HG02884 (cell line): ENCODE measurements at regions not wholly inside any gene's neighbourhood (a gene's known extent, or its start where the extent isn't known, plus 50 kb on each side); places are given as distances from the start of the nearest gene placed in this dataset.

Experiments used
- ATAC-seq: cut with Tn5 transposase; IDR thresholded peaks from one replicate; pipeline ENCODE4 v1.9.1; 2021; ENCODE audit warnings: mild to moderate bottlenecking, moderate library complexity; ENCODE audit not compliant: unreplicated experiment

DNA sequence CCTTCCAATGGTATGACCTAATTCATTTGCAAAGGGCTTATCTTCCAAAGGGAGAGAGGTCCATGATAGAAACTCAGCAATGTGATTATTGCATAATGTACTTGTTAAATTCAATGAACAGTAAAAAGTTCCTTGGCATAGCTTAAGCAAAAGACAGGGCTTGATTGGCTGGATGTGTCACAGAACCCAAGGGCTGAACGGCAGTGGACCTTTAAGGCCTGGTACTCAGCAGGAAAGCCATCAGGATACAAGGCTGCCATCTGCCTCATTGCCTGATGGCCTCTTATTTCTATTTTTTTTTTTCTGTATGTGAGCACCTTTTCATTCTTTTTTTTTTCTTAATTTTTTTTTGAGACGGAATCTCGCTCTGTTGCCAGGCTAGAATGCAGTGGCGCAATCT, 208.9 kb upstream of the WSCD1 start:
- no peak for ATAC-seq

DNA sequence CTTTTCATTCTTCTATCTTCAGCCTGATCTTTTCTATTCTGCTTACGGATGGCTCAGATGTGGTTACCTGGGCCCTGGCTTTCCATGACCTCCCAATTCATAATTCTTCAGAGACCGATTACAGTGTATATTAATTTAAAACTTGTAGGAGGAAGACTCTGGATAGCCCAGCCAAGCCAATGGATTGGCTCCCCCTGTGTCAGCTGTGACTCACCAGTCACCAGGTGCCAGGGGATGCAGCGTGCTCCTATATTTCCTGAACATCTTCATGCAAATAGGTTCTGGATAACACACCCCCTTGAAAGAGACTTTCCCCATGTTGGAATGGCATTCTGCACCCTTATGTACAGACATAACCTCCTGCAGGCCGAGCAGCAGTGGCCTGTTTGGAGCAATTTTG, 208.3 kb upstream of the WSCD1 start:
- ATAC-seq: no peak

GRCh38 chr17:5862395-5862794, 207.8 kb upstream of the WSCD1 start:
- no peak for ATAC-seq

GRCh38 chr17:5864741-5865657, 205.2 kb upstream of the WSCD1 start:
- no peak for ATAC-seq

DNA sequence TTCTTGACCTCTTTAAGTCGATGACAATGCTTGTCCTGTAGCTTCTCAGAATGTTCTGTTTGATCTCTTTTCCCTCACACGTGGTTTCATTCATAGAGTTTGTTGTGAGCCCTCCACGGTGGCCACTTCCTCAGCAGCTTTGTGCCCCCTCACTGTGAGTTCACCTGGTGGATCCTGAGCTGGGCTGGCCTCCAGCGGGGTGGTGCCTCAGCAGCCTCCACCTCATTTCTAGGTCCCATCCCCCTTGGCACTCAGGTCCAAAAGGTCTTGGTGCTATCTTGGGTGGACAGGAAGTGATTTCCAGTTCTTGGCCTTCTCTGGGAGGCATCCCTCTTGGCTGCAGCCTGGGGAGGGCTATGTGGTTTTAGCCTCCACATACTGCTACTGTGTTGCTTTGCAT, 203.2 kb upstream of the WSCD1 start:
- ATAC-seq: no peak

DNA sequence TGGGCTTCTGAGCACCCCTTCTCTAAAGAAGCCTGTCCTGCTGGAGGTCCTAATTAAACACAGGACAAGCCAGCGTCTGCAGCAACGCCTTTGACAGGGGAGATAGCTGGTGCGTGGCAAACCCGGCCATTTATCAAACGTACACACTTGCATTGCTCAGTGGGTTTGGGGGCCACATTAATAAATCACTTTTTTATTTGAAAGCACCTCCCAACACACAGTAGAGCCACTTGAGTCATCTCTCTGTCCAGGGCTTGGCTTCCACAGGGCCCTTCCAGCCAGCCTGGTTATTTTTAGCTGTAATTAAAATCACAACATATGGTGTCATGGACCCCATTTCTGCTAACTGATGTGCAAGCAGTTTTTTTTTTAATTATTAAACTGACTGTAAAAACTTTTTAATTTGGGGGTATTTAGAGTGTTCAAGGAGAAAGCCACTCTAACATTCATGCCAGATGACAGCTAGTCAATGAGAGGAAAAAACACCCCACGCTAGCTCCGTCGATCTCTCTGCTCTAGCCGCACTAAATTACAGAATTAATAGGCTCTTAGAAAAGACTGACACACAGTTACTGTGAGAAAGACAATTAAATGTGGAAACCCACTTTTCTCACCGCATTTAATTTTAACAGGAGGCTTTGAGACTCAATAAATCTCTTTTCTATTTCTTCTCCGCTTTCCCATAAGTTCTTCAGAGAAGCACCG, 201.0 kb upstream of the WSCD1 start:
- ATAC-seq: no peak

DNA sequence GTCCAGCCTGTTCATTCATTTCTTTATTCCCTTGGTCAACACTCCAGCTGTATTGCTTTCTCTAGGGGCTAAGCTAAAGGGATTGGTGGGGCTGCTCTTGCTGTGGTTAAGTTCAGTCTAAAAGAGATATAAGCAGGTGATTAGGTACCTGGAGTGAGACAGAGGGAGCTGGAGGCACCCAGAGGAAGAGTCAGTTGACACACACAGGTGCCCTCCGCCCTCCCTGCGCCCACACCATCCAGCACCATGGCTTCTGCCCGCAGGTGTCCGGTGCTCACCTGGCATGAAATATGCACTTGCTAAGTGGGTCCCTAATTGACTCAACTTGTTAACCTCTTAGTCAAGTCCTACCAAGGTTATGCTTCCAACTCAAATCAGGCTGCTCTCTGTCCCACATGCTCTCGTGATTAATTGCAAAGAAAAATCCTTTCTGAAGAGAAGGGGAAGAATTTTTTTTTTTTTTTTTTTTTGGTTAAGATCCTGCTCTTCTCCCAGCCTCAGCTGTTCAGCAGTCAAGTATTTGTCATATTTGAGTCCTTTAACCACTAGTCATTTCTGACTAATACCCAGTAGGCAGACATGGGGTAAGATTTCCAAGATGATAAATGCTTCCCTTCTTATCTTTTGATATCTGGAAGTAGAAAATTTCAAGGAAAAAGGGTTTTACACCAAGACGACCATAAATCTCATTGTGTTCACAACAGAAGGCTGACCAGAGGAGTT, 199.8 kb upstream of the WSCD1 start:
- no peak for ATAC-seq

DNA sequence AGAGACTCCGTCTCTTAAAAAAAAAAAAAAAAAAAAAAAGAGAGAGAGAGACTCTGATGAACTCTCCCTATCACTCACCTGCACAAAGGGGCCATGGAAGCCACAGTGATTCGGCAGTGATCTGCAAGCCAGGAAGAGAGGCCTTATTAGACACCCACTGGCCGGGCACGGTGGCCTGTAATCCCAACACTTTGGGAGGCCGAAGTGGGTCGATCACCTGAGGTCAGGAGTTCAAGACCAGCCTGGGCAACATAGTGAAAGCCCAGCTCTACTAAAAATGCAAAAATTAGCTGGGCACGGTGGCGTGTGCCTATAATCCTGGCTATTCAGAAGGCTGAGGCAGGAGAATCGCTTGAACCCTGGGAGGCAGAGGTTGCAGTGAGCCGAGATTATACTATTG, 198.5 kb upstream of the WSCD1 start:
- ATAC-seq: no peak

DNA sequence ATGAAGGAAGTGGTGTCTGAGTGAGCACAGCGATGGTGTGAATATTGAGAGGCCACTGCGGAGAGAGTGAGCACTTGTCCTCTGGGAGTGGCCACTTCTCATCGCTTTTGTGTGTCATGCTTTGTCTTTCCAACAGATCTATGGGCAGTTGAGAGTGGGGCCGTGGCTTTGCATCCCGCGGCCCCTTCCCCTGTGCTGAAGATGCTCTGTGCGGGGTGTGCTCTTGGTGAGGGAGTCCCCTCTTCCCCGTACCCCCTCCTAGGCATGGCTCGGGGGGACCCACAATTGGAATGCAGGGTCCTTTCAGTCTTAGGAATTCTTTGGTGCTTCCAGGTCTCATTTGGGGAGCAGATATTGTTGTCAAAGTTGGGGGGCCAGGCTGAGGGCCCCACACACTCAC, 197.3 kb upstream of the WSCD1 start:
- no peak for ATAC-seq

- ATAC-seq: no peak
Measured at GRCh38 chr17:5873781-5874180, 196.4 kb upstream of the WSCD1 start.

- ATAC-seq: no peak
Measured at GRCh38 chr17:5874486-5874885, 195.7 kb upstream of the WSCD1 start.

DNA sequence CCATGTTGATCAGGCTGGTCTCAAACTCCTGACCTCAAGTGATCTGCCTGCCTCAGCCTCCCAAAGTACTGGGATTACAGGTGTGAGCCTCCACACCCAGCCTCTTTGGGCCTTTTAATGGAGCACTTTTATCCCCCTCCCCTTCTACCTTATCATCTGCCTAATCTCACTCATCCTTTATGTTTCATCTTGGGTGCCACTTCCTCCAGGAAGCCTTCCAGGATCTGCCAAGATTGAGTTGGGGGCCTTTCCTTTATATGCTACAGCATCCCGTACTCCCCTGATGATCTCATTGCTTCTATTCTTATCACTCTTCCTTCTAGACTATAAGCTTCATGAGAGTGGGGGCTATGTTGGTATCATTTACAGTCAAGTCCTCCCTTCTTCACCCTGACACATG, 192.8 kb upstream of the WSCD1 start:
- ATAC-seq: no peak

- no peak for ATAC-seq
Measured at GRCh38 chr17:5877948-5878347, 192.2 kb upstream of the WSCD1 start.

DNA sequence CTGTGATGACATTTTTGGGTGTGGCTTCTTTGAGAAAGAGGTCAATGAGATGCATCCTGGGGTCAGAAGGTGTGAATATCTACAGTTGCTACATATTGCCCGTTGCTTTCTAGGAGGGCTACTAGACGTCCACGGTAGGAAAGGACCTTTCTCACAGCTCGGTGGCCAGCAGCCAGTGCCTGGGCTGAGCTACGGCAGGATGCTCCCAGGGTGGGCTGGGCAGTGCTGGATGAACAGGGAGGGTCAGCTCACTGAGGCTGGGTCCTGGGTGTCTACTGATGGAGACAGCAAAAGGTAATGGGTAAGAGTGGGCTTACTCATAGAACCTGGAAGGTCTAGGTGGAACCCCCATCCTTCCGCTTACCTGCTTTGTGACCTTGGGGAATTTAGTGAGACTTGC, 188.3 kb upstream of the WSCD1 start:
- ATAC-seq: no peak

GRCh38 chr17:5883775-5884665, 186.2 kb upstream of the WSCD1 start:
- no peak for ATAC-seq

GRCh38 chr17:5885336-5885735, 184.8 kb upstream of the WSCD1 start:
- ATAC-seq: no peak

GRCh38 chr17:5888811-5889210, 181.4 kb upstream of the WSCD1 start:
- ATAC-seq: no peak

GRCh38 chr17:5892921-5893675, 177.1 kb upstream of the WSCD1 start:
- ATAC-seq: no peak

GRCh38 chr17:5893741-5894140, 176.4 kb upstream of the WSCD1 start:
- no peak for ATAC-seq

DNA sequence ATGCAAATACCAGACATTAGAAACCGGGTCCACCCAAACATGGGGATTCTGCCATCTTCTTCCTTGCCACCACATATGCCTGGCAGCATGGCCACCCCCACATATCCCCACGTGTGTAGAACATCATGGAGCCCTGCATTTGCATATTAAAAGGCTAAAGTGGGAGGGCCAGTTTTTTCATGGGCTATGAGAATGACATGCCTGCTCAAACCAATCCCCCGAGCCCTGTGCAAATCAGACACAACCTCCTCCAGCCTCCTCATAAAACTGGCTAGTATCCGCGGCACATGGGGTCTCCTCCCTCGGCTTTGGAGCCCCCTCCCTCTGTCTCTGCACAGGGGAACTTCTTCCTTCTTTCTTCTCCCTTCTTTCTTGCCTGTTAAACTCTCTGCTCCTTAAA, 174.9 kb upstream of the WSCD1 start:
- no peak for ATAC-seq
